Calu3 (cell line): ENCODE measurements at regions not wholly inside any gene's neighbourhood (a gene's known extent, or its start where the extent isn't known, plus 50 kb on each side); places are given as distances from the start of the nearest gene placed in this dataset.

ENCODE experiments used
- BruUV-seq: library from RNA; stranded (reverse); fragments of 400-500 nt; replicated peaks from 2 replicates; lab custom pipeline; 2021; lab: Mats Ljungman, UMichigan
- CTCF ChIA-PET: fragments of 300-600 bp; sonication (Branson Sonifier 250); formaldehyde crosslinking; loops from one replicate; lab custom pipeline; 2022; ENCODE audit warnings: antibody characterized with exemption; lab: Charles Lee
- DNase-seq: peaks from one replicate; pipeline ENCODE4 v3.0.0; 2022
- H3K27ac Mint-ChIP-seq: one replicate; pipeline ENCODE4 v1.8.0; 2022; ENCODE audit warnings: mixed read lengths; ENCODE audit not compliant: unreplicated experiment
- H3K27me3 Mint-ChIP-seq: one replicate; pipeline ENCODE4 v1.8.0; 2022; ENCODE audit warnings: mixed read lengths; ENCODE audit not compliant: unreplicated experiment
- H3K36me3 Mint-ChIP-seq: one replicate; pipeline ENCODE4 v1.8.0; 2022; ENCODE audit warnings: mild to moderate bottlenecking, moderate library complexity, mixed read lengths; ENCODE audit not compliant: insufficient read depth, unreplicated experiment
- H3K4me1 Mint-ChIP-seq: one replicate; pipeline ENCODE4 v1.8.0; 2022; ENCODE audit warnings: mild to moderate bottlenecking, low read depth, mixed read lengths; ENCODE audit not compliant: unreplicated experiment
- H3K4me3 Mint-ChIP-seq: one replicate; pipeline ENCODE4 v1.8.0; 2022; ENCODE audit warnings: mild to moderate bottlenecking, low read depth, moderate library complexity, mixed read lengths; ENCODE audit not compliant: unreplicated experiment
- H3K9me3 Mint-ChIP-seq: one replicate; pipeline ENCODE4 v1.8.0; 2022; ENCODE audit warnings: low read depth, mixed read lengths; ENCODE audit not compliant: unreplicated experiment
- intact Hi-C: fragments of 100-400 bp; cut with micrococcal nuclease; formaldehyde crosslinking; loops from one replicate; pipeline ENCODE4 v1.10.0; 2022; ENCODE audit not compliant: unreplicated experiment
- TF ChIP-seq, protein P1 (sequence below): fragments of 200-600 bp; IDR thresholded peaks from one replicate; pipeline ENCODE4 v1.8.0; 2022; ENCODE audit warnings: antibody characterized with exemption; ENCODE audit not compliant: unreplicated experiment

GRCh38 chr13:55493297-55493696, 1647.4 kb upstream of the PRR20A start:
- H3K9me3 Mint-ChIP-seq: peaks cover 5% of the 10 kb centered on the region
- CTCF ChIA-PET: no interaction called here
- no peak for DNase-seq
- H3K4me1 Mint-ChIP-seq: no peaks in the 10 kb centered on the region
- no peak overlapping the region for H3K4me3 Mint-ChIP-seq
- TF ChIP-seq, protein P1, sequence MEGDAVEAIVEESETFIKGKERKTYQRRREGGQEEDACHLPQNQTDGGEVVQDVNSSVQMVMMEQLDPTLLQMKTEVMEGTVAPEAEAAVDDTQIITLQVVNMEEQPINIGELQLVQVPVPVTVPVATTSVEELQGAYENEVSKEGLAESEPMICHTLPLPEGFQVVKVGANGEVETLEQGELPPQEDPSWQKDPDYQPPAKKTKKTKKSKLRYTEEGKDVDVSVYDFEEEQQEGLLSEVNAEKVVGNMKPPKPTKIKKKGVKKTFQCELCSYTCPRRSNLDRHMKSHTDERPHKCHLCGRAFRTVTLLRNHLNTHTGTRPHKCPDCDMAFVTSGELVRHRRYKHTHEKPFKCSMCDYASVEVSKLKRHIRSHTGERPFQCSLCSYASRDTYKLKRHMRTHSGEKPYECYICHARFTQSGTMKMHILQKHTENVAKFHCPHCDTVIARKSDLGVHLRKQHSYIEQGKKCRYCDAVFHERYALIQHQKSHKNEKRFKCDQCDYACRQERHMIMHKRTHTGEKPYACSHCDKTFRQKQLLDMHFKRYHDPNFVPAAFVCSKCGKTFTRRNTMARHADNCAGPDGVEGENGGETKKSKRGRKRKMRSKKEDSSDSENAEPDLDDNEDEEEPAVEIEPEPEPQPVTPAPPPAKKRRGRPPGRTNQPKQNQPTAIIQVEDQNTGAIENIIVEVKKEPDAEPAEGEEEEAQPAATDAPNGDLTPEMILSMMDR: no peak
- no peaks in the 10 kb centered on the region for H3K36me3 Mint-ChIP-seq
- H3K27ac Mint-ChIP-seq: no peak overlapping the region
- H3K27me3 Mint-ChIP-seq: no peaks in the 10 kb centered on the region
- no TSS peak for BruUV-seq
- intact Hi-C loops: no loop called here

GRCh38 chr13:55497486-55497885, 1643.2 kb upstream of the PRR20A start:
- TF ChIP-seq, protein P1: no peak
- no peak overlapping the region for H3K27ac Mint-ChIP-seq
- no peaks in the 10 kb centered on the region for H3K27me3 Mint-ChIP-seq
- no peak for DNase-seq
- no peak overlapping the region for H3K4me3 Mint-ChIP-seq
- CTCF ChIA-PET: no interaction called here
- BruUV-seq: no TSS peak
- H3K9me3 Mint-ChIP-seq: peaks cover 3% of the 10 kb centered on the region
- H3K36me3 Mint-ChIP-seq: no peaks in the 10 kb centered on the region
- intact Hi-C loops: no loop called here
- H3K4me1 Mint-ChIP-seq: no peaks in the 10 kb centered on the region

DNA sequence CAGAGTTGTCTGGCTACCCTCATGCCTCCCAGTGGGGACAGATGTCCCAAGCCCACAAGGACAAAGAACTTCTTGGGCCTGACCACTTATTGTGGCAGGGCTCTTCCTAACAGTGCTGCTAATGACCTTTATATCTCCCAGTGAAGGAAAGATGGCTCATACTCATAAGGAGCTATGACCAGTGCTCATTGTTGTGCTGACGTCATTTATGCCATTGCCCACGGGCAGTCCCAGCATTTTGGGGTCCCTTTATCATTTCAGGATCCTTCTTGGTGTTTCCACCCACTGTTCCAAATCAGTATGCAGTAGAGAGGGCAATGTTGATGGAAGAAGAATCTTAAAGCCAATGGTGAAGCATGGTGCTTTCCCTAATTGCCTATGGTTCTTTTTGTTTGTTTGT, 1640.0 kb upstream of the PRR20A start:
- no peak overlapping the region for H3K27ac Mint-ChIP-seq

GRCh38 chr13:55516610-55517009, 1624.1 kb upstream of the PRR20A start:
- TF ChIP-seq, protein P1: no peak
- no peaks in the 10 kb centered on the region for H3K4me1 Mint-ChIP-seq
- CTCF ChIA-PET: no interaction called here
- H3K27ac Mint-ChIP-seq: no peak overlapping the region
- H3K9me3 Mint-ChIP-seq: no peaks in the 10 kb centered on the region
- no peak for DNase-seq
- no TSS peak for BruUV-seq
- intact Hi-C loops: no loop called here
- no peak overlapping the region for H3K4me3 Mint-ChIP-seq
- no peaks in the 10 kb centered on the region for H3K27me3 Mint-ChIP-seq
- H3K36me3 Mint-ChIP-seq: no peaks in the 10 kb centered on the region

More for the DNA sequence above, 1640.0 kb upstream of the PRR20A start:
- Mint-ChIP-seq H3K4me1 (no peaks in the 10 kb centered on the region), H3K9me3 (no peaks in the 10 kb centered on the region), H3K4me3 (no peak overlapping the region), H3K27me3 (no peaks in the 10 kb centered on the region), H3K36me3 (no peaks in the 10 kb centered on the region)
- CTCF ChIA-PET: no interaction called here
- intact Hi-C loops: no loop called here
- no peak for DNase-seq
- TF ChIP-seq, protein P1: no peak
- BruUV-seq: no TSS peak
